Upper lobe of left lung (tissue), 6 donors: ENCODE measurements at regions not wholly inside any gene's neighbourhood (a gene's known extent, or its start where the extent isn't known, plus 50 kb on each side); places are given as distances from the start of the nearest gene placed in this dataset.

ENCODE experiments used
- ATAC-seq, 2 donors: fragments of 200-7000 bp; cut with Tn5 transposase; one replicate each; pipeline ENCODE4 v1.9.1; 2022; ENCODE audit warnings: mild to moderate bottlenecking in 2 of 2, moderate library complexity in 2 of 2; ENCODE audit not compliant: low FRiP score in 2 of 2
- DNase-seq, 2 donors: peaks; one replicate each; pipeline ENCODE4 v3.0.0-alpha.2; 2019 to 2020
- H3K27ac ChIP-seq, 4 donors: fragments of 200-600 bp; sonication (generic); one replicate each; pipeline ENCODE4 v1.5.1; 2016 to 2019
- H3K27me3 ChIP-seq, 4 donors: fragments of 200-600 bp; sonication (generic); one replicate each; pipeline ENCODE4 v1.5.1; 2017 to 2019
- H3K36me3 ChIP-seq, 4 donors: fragments of 200-600 bp; sonication (generic); one replicate each; pipeline ENCODE4 v1.5.1; 2016 to 2019
- H3K4me1 ChIP-seq, 4 donors: fragments of 200-600 bp; sonication (generic); one replicate each; pipeline ENCODE4 v1.5.1; 2018 to 2019
- H3K4me3 ChIP-seq, 4 donors: fragments of 200-600 bp; sonication (generic); one replicate each; pipeline ENCODE4 v1.5.1; 2017 to 2019; ENCODE audit warnings: mild to moderate bottlenecking in 2 of 4, moderate library complexity in 1 of 4
- H3K9me3 ChIP-seq, 4 donors: fragments of 200-600 bp; sonication (generic); one replicate each; pipeline ENCODE4 v1.5.1; 2018 to 2019
- CTCF ChIP-seq, 6 experiments: fragments of 450-650 bp in 4 of 6; fragments of 200-600 bp in 2 of 6; sonication (generic) in 2 of 6; IDR thresholded peaks; one replicate each; pipeline ENCODE4 v1.5.1; 2016 to 2019; ENCODE audit warnings: antibody characterized with exemption in 6 of 6
- EP300 ChIP-seq, 4 donors: sonication (generic); formaldehyde crosslinking; IDR thresholded peaks; one replicate each; pipeline ENCODE4 v1.5.1; 2017; ENCODE audit warnings: antibody characterized with exemption in 4 of 4, control low read depth in 2 of 4
- POLR2A ChIP-seq, 4 donors: fragments of 450-650 bp; IDR thresholded peaks; one replicate each; pipeline ENCODE4 v1.5.1; 2016 to 2017; ENCODE audit warnings: antibody characterized with exemption in 4 of 4, mild to moderate bottlenecking in 2 of 4
- POLR2AphosphoS5 ChIP-seq, 2 donors: sonication (generic); formaldehyde crosslinking; IDR thresholded peaks; one replicate each; pipeline ENCODE4 v1.5.1; 2017; ENCODE audit warnings: antibody characterized with exemption in 2 of 2
- WGBS, 2 donors: methylation state at CpG; one replicate each; pipeline ENCODE4 v1.1.5; 2017 to 2018; 5-methylcytosine and 5-hydroxymethylcytosine counted together
- donor health status: DM: no; HTN: no; CAD: no; lungs with moderate emphysema.
- donor health status: DM: no; HTN: yes; CAD: no; lungs with severe emphysema.

GRCh38 chr11:23166376-23166775, 306.1 kb upstream of the CCDC179 start:
- H3K27me3 ChIP-seq: no peaks in the 10 kb centered on the region
- H3K4me3 ChIP-seq: no peak overlapping the region
- DNase-seq (no peak), ATAC-seq (no peak)
- H3K27ac ChIP-seq: no peak overlapping the region
- H3K4me1 ChIP-seq: no peaks in the 10 kb centered on the region
- no peaks in the 10 kb centered on the region for H3K36me3 ChIP-seq
- TF ChIP-seq EP300 (IDR thresholded peaks at IDR 0.05) (no peak), CTCF (IDR thresholded peaks at IDR 0.05) (no peak), POLR2AphosphoS5 (IDR thresholded peaks at IDR 0.05) (no peak), POLR2A (IDR thresholded peaks at IDR 0.05) (no peak)
- no peaks in the 10 kb centered on the region for H3K9me3 ChIP-seq
- WGBS, 2 donors: 97 to 100% methylated on average over 1 of the region's 1 CpG

DNA sequence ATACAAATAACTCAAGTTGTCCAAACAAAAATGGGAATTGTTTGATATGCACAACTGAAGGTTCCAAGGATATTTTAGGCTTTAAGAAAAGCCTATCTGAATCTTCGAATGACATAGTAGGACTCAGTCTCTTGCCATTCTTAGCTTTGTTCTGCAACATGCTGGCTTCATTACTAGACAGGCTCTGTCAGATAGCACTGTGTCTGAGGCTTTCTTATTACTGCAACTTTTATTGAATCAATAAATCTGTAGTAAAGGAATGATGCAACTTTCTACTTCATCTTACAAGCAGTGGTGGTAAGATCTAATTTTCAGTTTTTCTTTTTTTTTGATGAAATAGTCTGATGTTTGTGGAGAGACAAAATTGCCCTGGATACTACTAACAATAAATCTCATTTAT, 319.3 kb upstream of the CCDC179 start:
- H3K4me3 ChIP-seq: no peak overlapping the region
- no peaks in the 10 kb centered on the region for H3K36me3 ChIP-seq
- H3K27me3 ChIP-seq: no peaks in the 10 kb centered on the region
- 71 to 86% methylated on average over 1 of the region's 1 CpG for WGBS, 2 donors
- H3K9me3 ChIP-seq: no peaks in the 10 kb centered on the region
- no peak for DNase-seq
- no peak for TF ChIP-seq POLR2AphosphoS5 (IDR thresholded peaks at IDR 0.05)
- no peak for TF ChIP-seq EP300 (IDR thresholded peaks at IDR 0.05)
- TF ChIP-seq POLR2A (IDR thresholded peaks at IDR 0.05): no peak
- TF ChIP-seq CTCF (IDR thresholded peaks at IDR 0.05): no peak
- no peak for ATAC-seq
- no peaks in the 10 kb centered on the region for H3K4me1 ChIP-seq
- H3K27ac ChIP-seq: no peak overlapping the region

DNA sequence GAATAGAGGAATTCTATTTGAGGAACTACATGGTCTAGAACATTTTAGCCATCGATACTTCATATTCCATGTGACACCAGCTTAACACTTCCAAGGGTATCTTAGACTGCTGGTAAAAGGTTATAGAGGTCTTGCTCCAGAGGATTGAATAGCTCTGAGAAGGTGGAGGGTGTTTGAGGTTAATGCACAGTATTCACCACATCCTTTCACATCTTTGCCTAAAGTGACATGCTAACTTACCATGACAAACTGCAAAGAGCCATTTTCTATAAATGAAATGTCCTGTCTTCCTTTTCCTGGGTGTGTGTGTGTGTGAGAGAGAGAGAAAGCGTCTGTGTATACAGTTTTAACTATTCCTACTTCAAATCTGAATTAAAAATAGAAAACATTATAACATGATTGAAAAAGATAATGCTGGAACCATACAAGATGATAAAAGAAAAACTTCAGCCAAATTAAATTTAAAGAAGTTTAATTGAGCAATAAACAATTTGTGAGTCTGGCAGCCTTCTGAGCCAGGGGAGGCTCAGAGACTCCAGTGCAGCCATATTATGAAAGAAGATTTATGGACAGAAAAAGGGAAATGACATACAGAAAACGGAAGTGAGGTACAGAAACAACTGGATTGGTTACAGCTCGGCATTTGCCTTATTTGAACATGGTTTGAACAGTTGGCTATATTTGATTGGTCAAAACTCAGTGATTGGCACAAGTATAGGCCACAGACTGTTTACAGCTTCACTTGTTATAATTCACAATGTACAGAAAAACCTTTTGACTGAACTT, 320.9 kb upstream of the CCDC179 start:
- no peaks in the 10 kb centered on the region for H3K9me3 ChIP-seq
- H3K4me3 ChIP-seq: no peak overlapping the region
- H3K27ac ChIP-seq: no peak overlapping the region
- no peaks in the 10 kb centered on the region for H3K27me3 ChIP-seq
- no peaks in the 10 kb centered on the region for H3K4me1 ChIP-seq
- ATAC-seq (no peak), DNase-seq (no peak)
- 76 to 80% methylated on average over 4 of the region's 4 CpGs for WGBS, 2 donors
- TF ChIP-seq POLR2AphosphoS5 (IDR thresholded peaks at IDR 0.05) (no peak), POLR2A (IDR thresholded peaks at IDR 0.05) (no peak), EP300 (IDR thresholded peaks at IDR 0.05) (no peak), CTCF (IDR thresholded peaks at IDR 0.05) (no peak)
- no peaks in the 10 kb centered on the region for H3K36me3 ChIP-seq

- no peaks in the 10 kb centered on the region for H3K27me3 ChIP-seq
- WGBS, 2 donors: 75 to 82% methylated on average over 3 of the region's 3 CpGs
- no peak for ATAC-seq
- H3K4me1 ChIP-seq: no peaks in the 10 kb centered on the region
- H3K9me3 ChIP-seq: no peaks in the 10 kb centered on the region
- no peak for DNase-seq
- no peak overlapping the region for H3K27ac ChIP-seq
- no peak overlapping the region for H3K4me3 ChIP-seq
- H3K36me3 ChIP-seq: no peaks in the 10 kb centered on the region
- TF ChIP-seq POLR2A (IDR thresholded peaks at IDR 0.05) (no peak), POLR2AphosphoS5 (IDR thresholded peaks at IDR 0.05) (no peak), EP300 (IDR thresholded peaks at IDR 0.05) (no peak)
These were observed 332.0 kb upstream of the CCDC179 start for GRCh38 chr11:23192256-23192655.

- peak in 1 of 2 donors; percentile 49 for ATAC-seq
- Histone ChIP-seq H3K36me3 (no peaks in the 10 kb centered on the region), H3K4me1 (no peaks in the 10 kb centered on the region), H3K27me3 (no peaks in the 10 kb centered on the region), H3K4me3 (no peak overlapping the region), H3K27ac (no peak overlapping the region), H3K9me3 (peaks cover 0 to 24% (median 6%) of the 10 kb centered on the region in 4 donors)
- peak in 1 of 2 donors; percentile 9 for DNase-seq
- TF ChIP-seq POLR2A (IDR thresholded peaks at IDR 0.05): no peak
- TF ChIP-seq POLR2AphosphoS5 (IDR thresholded peaks at IDR 0.05): no peak
- WGBS, 2 donors: 54 to 80% methylated on average over 1 to 3 of the region's 3 CpGs
These were observed 341.8 kb upstream of the CCDC179 start for GRCh38 chr11:23201936-23202522.
